Type B pancreatic cell (in vitro differentiated cells): ENCODE measurements at regions not wholly inside any gene's neighbourhood (a gene's known extent, or its start where the extent isn't known, plus 50 kb on each side); places are given as distances from the start of the nearest gene placed in this dataset.

Experiments used
- DNase-seq: peaks from one replicate; pipeline ENCODE4 v3.0.0; 2021; ENCODE audit warnings: mixed read lengths; ENCODE audit not compliant: unreplicated experiment; ENCODE audit errors: extremely low spot score
- H3K27ac Mint-ChIP-seq: 2 replicates; pipeline ENCODE4 v1.8.0; 2021; ENCODE audit warnings: mild to moderate bottlenecking, mixed read lengths
- H3K27me3 Mint-ChIP-seq: 2 replicates; pipeline ENCODE4 v1.8.0; 2021; ENCODE audit warnings: mixed read lengths
- H3K36me3 Mint-ChIP-seq: 2 replicates; pipeline ENCODE4 v1.8.0; 2021; ENCODE audit warnings: mixed read lengths
- H3K4me1 Mint-ChIP-seq: one replicate; pipeline ENCODE4 v1.8.0; 2021; ENCODE audit warnings: mixed read lengths; ENCODE audit not compliant: unreplicated experiment
- H3K4me3 Mint-ChIP-seq: 2 replicates; pipeline ENCODE4 v1.8.0; 2021; ENCODE audit warnings: mild to moderate bottlenecking, mixed read lengths
- H3K9me3 Mint-ChIP-seq: 2 replicates; pipeline ENCODE4 v1.8.0; 2021; ENCODE audit warnings: mixed read lengths
- CTCF ChIP-seq: fragments of 200-600 bp; sonication (generic); conservative IDR thresholded peaks from 2 replicates; pipeline ENCODE4 v1.5.0; 2021; ENCODE audit warnings: antibody characterized with exemption, mild to moderate bottlenecking

GRCh38 chr4:13872955-13873354 is 245.4 kb upstream of the BOD1L1 start:
- Mint-ChIP-seq H3K9me3 (no peaks in the 10 kb centered on the region), H3K27ac (no peak overlapping the region), H3K36me3 (no peaks in the 10 kb centered on the region), H3K4me1 (no peaks in the 10 kb centered on the region), H3K27me3 (no peaks in the 10 kb centered on the region), H3K4me3 (no peak overlapping the region)
- DNase-seq: no peak
- no peak for TF ChIP-seq CTCF

GRCh38 chr4:13875181-13875580 is 247.7 kb upstream of the BOD1L1 start:
- no peak overlapping the region for H3K4me3 Mint-ChIP-seq
- no peaks in the 10 kb centered on the region for H3K36me3 Mint-ChIP-seq
- no peaks in the 10 kb centered on the region for H3K27me3 Mint-ChIP-seq
- no peaks in the 10 kb centered on the region for H3K9me3 Mint-ChIP-seq
- no peak for TF ChIP-seq CTCF
- H3K27ac Mint-ChIP-seq: no peak overlapping the region
- no peaks in the 10 kb centered on the region for H3K4me1 Mint-ChIP-seq
- DNase-seq: no peak

- H3K4me1 Mint-ChIP-seq: no peaks in the 10 kb centered on the region
- no peaks in the 10 kb centered on the region for H3K27me3 Mint-ChIP-seq
- no peaks in the 10 kb centered on the region for H3K9me3 Mint-ChIP-seq
- DNase-seq: no peak
- TF ChIP-seq CTCF: no peak
- H3K27ac Mint-ChIP-seq: no peak overlapping the region
- H3K4me3 Mint-ChIP-seq: no peak overlapping the region
- H3K36me3 Mint-ChIP-seq: no peaks in the 10 kb centered on the region
These were observed 248.6 kb upstream of the BOD1L1 start for GRCh38 chr4:13876131-13876530.

GRCh38 chr4:13876940-13877339 is 249.4 kb upstream of the BOD1L1 start:
- H3K27me3 Mint-ChIP-seq: no peaks in the 10 kb centered on the region
- TF ChIP-seq CTCF: no peak
- no peaks in the 10 kb centered on the region for H3K36me3 Mint-ChIP-seq
- no peaks in the 10 kb centered on the region for H3K4me1 Mint-ChIP-seq
- DNase-seq: no peak
- no peak overlapping the region for H3K27ac Mint-ChIP-seq
- no peaks in the 10 kb centered on the region for H3K9me3 Mint-ChIP-seq
- no peak overlapping the region for H3K4me3 Mint-ChIP-seq

- H3K27ac Mint-ChIP-seq: no peak overlapping the region
- H3K4me1 Mint-ChIP-seq: no peaks in the 10 kb centered on the region
- no peak for TF ChIP-seq CTCF
- no peaks in the 10 kb centered on the region for H3K27me3 Mint-ChIP-seq
- no peak for DNase-seq
- H3K36me3 Mint-ChIP-seq: no peaks in the 10 kb centered on the region
- no peaks in the 10 kb centered on the region for H3K9me3 Mint-ChIP-seq
- no peak overlapping the region for H3K4me3 Mint-ChIP-seq
These were observed 250.1 kb upstream of the BOD1L1 start for GRCh38 chr4:13877626-13878025.

- Mint-ChIP-seq H3K27me3 (no peaks in the 10 kb centered on the region), H3K9me3 (no peaks in the 10 kb centered on the region), H3K27ac (no peak overlapping the region), H3K36me3 (no peaks in the 10 kb centered on the region), H3K4me3 (no peak overlapping the region), H3K4me1 (no peaks in the 10 kb centered on the region)
- no peak for TF ChIP-seq CTCF
- DNase-seq: no peak
These were observed 254.4 kb upstream of the BOD1L1 start for GRCh38 chr4:13881892-13882291.
